K562 (cell line): ENCODE measurements at regions not wholly inside any gene's neighbourhood (a gene's known extent, or its start where the extent isn't known, plus 50 kb on each side); places are given as distances from the start of the nearest gene placed in this dataset.

Source experiments
- KDM5B ChIP-seq: fragments of 200-600 bp; sonication (generic); IDR thresholded peaks from 2 replicates; pipeline ENCODE4 v1.6.1; 2012; ENCODE audit warnings: low read depth, mild to moderate bottlenecking, moderate library complexity, low read length, control low read depth, inconsistent platforms; ENCODE audit not compliant: insufficient replicate concordance
- LEF1 ChIP-seq: fragments of 450-650 bp; IDR thresholded peaks from 2 replicates; pipeline ENCODE4 v1.6.1; 2016; ENCODE audit warnings: mild to moderate bottlenecking
- NCOA6 ChIP-seq: fragments of 450-650 bp; IDR thresholded peaks from 2 replicates; pipeline ENCODE4 v1.6.1; 2017; ENCODE audit warnings: mild to moderate bottlenecking
- PHTF2 ChIP-seq: fragments of 250-450 bp; sonication (Bioruptor Pico); IDR thresholded peaks from 2 replicates; pipeline ENCODE4 v1.5.0; 2021; ENCODE audit warnings: mild to moderate bottlenecking
- ZNF717 ChIP-seq: fragments of 250-450 bp; sonication (Bioruptor Pico); IDR thresholded peaks from 2 replicates; pipeline ENCODE4 v1.5.0; 2021
- TF ChIP-seq, protein P1 (sequence below): fragments of 450-650 bp; IDR thresholded peaks from 2 replicates; pipeline ENCODE4 v1.6.1; 2016; ENCODE audit warnings: mild to moderate bottlenecking, moderate library complexity
- TF ChIP-seq, protein P2 (sequence below), 2 experiments: IDR thresholded peaks; 2 replicates each; pipeline ENCODE4 v1.6.1; 2012; ENCODE audit warnings: improper control_type of control experiment in 2 of 2, low read depth in 2 of 2, low read length in 2 of 2, borderline replicate concordance in 1 of 2
- TF ChIP-seq, protein P3 (sequence below): fragments of 250-450 bp; sonication (Bioruptor Pico); IDR thresholded peaks from 2 replicates; pipeline ENCODE4 v1.5.0; 2022; ENCODE audit warnings: mild to moderate bottlenecking
- TF ChIP-seq, protein P4 (sequence below): IDR thresholded peaks from 2 replicates; pipeline ENCODE4 v1.6.1; 2016; ENCODE audit warnings: missing genetic modification characterization, missing compliant biosample characterization

DNA sequence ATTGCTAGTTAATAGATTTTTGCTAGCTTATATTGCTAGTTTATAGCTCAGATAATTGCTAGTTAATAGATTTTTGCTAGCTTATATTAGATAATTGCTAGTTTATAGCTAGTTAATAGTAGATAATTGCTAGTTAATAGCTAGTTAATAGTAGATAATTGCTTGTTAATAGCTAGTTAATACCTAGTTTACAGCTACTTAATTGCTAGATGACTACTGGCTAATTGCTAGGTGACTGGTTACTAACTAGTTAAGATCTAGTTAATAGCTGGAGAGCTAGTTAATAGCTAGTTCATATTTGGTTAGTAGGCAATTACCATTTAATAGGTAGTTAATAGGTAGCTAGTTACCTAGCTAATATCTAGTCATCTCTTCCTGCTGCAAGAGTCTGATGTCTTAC lies 633.8 kb upstream of the CT83 start (continued):
- TF ChIP-seq, protein P1, sequence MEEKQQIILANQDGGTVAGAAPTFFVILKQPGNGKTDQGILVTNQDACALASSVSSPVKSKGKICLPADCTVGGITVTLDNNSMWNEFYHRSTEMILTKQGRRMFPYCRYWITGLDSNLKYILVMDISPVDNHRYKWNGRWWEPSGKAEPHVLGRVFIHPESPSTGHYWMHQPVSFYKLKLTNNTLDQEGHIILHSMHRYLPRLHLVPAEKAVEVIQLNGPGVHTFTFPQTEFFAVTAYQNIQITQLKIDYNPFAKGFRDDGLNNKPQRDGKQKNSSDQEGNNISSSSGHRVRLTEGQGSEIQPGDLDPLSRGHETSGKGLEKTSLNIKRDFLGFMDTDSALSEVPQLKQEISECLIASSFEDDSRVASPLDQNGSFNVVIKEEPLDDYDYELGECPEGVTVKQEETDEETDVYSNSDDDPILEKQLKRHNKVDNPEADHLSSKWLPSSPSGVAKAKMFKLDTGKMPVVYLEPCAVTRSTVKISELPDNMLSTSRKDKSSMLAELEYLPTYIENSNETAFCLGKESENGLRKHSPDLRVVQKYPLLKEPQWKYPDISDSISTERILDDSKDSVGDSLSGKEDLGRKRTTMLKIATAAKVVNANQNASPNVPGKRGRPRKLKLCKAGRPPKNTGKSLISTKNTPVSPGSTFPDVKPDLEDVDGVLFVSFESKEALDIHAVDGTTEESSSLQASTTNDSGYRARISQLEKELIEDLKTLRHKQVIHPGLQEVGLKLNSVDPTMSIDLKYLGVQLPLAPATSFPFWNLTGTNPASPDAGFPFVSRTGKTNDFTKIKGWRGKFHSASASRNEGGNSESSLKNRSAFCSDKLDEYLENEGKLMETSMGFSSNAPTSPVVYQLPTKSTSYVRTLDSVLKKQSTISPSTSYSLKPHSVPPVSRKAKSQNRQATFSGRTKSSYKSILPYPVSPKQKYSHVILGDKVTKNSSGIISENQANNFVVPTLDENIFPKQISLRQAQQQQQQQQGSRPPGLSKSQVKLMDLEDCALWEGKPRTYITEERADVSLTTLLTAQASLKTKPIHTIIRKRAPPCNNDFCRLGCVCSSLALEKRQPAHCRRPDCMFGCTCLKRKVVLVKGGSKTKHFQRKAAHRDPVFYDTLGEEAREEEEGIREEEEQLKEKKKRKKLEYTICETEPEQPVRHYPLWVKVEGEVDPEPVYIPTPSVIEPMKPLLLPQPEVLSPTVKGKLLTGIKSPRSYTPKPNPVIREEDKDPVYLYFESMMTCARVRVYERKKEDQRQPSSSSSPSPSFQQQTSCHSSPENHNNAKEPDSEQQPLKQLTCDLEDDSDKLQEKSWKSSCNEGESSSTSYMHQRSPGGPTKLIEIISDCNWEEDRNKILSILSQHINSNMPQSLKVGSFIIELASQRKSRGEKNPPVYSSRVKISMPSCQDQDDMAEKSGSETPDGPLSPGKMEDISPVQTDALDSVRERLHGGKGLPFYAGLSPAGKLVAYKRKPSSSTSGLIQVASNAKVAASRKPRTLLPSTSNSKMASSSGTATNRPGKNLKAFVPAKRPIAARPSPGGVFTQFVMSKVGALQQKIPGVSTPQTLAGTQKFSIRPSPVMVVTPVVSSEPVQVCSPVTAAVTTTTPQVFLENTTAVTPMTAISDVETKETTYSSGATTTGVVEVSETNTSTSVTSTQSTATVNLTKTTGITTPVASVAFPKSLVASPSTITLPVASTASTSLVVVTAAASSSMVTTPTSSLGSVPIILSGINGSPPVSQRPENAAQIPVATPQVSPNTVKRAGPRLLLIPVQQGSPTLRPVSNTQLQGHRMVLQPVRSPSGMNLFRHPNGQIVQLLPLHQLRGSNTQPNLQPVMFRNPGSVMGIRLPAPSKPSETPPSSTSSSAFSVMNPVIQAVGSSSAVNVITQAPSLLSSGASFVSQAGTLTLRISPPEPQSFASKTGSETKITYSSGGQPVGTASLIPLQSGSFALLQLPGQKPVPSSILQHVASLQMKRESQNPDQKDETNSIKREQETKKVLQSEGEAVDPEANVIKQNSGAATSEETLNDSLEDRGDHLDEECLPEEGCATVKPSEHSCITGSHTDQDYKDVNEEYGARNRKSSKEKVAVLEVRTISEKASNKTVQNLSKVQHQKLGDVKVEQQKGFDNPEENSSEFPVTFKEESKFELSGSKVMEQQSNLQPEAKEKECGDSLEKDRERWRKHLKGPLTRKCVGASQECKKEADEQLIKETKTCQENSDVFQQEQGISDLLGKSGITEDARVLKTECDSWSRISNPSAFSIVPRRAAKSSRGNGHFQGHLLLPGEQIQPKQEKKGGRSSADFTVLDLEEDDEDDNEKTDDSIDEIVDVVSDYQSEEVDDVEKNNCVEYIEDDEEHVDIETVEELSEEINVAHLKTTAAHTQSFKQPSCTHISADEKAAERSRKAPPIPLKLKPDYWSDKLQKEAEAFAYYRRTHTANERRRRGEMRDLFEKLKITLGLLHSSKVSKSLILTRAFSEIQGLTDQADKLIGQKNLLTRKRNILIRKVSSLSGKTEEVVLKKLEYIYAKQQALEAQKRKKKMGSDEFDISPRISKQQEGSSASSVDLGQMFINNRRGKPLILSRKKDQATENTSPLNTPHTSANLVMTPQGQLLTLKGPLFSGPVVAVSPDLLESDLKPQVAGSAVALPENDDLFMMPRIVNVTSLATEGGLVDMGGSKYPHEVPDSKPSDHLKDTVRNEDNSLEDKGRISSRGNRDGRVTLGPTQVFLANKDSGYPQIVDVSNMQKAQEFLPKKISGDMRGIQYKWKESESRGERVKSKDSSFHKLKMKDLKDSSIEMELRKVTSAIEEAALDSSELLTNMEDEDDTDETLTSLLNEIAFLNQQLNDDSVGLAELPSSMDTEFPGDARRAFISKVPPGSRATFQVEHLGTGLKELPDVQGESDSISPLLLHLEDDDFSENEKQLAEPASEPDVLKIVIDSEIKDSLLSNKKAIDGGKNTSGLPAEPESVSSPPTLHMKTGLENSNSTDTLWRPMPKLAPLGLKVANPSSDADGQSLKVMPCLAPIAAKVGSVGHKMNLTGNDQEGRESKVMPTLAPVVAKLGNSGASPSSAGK = no peak
- TF ChIP-seq NCOA6 = no peak
- no peak for TF ChIP-seq ZNF717 (CRISPR knock-in tag)
- TF ChIP-seq, protein P2, sequence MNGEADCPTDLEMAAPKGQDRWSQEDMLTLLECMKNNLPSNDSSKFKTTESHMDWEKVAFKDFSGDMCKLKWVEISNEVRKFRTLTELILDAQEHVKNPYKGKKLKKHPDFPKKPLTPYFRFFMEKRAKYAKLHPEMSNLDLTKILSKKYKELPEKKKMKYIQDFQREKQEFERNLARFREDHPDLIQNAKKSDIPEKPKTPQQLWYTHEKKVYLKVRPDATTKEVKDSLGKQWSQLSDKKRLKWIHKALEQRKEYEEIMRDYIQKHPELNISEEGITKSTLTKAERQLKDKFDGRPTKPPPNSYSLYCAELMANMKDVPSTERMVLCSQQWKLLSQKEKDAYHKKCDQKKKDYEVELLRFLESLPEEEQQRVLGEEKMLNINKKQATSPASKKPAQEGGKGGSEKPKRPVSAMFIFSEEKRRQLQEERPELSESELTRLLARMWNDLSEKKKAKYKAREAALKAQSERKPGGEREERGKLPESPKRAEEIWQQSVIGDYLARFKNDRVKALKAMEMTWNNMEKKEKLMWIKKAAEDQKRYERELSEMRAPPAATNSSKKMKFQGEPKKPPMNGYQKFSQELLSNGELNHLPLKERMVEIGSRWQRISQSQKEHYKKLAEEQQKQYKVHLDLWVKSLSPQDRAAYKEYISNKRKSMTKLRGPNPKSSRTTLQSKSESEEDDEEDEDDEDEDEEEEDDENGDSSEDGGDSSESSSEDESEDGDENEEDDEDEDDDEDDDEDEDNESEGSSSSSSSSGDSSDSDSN (IDR thresholded peaks at IDR 0.05; ENCODE audit: borderline replicate concordance in 1 of 2, low read depth in 2 of 2, low read length in 2 of 2) = no peak
- no peak for TF ChIP-seq KDM5B
- TF ChIP-seq, protein P3, sequence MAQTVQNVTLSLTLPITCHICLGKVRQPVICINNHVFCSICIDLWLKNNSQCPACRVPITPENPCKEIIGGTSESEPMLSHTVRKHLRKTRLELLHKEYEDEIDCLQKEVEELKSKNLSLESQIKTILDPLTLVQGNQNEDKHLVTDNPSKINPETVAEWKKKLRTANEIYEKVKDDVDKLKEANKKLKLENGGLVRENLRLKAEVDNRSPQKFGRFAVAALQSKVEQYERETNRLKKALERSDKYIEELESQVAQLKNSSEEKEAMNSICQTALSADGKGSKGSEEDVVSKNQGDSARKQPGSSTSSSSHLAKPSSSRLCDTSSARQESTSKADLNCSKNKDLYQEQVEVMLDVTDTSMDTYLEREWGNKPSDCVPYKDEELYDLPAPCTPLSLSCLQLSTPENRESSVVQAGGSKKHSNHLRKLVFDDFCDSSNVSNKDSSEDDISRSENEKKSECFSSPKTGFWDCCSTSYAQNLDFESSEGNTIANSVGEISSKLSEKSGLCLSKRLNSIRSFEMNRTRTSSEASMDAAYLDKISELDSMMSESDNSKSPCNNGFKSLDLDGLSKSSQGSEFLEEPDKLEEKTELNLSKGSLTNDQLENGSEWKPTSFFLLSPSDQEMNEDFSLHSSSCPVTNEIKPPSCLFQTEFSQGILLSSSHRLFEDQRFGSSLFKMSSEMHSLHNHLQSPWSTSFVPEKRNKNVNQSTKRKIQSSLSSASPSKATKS (CRISPR knock-in tag) = no peak
- no peak for TF ChIP-seq PHTF2 (CRISPR knock-in tag)
- TF ChIP-seq, protein P4, sequence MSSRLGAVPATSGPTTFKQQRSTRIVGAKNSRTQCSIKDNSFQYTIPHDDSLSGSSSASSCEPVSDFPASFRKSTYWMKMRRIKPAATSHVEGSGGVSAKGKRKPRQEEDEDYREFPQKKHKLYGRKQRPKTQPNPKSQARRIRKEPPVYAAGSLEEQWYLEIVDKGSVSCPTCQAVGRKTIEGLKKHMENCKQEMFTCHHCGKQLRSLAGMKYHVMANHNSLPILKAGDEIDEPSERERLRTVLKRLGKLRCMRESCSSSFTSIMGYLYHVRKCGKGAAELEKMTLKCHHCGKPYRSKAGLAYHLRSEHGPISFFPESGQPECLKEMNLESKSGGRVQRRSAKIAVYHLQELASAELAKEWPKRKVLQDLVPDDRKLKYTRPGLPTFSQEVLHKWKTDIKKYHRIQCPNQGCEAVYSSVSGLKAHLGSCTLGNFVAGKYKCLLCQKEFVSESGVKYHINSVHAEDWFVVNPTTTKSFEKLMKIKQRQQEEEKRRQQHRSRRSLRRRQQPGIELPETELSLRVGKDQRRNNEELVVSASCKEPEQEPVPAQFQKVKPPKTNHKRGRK (tag) = no peak
- no peak for TF ChIP-seq LEF1
